ENCODE measurements at regions not wholly inside any gene's neighbourhood (a gene's known extent, or its start where the extent isn't known, plus 50 kb on each side); places are given as distances from the start of the nearest gene placed in this dataset.

GRCh38 chr12:77777274-77777673 is 53.4 kb upstream of the NAV3 start:
- no peak for DNase-seq

DNA sequence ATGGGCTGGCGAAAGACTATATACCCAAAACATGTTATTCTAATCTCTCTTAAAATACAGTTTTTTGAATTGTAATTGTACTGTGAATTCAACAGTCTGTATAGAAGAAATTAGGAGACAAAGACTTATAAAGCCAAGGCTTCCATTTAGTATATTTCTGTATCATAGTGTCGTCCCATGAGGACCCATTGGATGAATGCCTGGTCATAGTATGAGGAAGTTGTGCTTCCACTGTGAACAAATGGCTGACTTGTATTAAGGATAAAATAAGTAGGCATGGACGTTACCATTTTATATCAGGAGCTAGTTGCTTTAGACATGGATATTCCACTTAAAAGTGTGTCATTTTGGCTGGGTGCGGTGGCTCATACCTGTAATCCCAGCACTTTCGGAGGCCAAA is 55.9 kb upstream of the NAV3 start:
- DNase-seq: no peak

GRCh38 chr12:77772676-77773298 is 57.9 kb upstream of the NAV3 start:
- DNase-seq: no peak

DNA sequence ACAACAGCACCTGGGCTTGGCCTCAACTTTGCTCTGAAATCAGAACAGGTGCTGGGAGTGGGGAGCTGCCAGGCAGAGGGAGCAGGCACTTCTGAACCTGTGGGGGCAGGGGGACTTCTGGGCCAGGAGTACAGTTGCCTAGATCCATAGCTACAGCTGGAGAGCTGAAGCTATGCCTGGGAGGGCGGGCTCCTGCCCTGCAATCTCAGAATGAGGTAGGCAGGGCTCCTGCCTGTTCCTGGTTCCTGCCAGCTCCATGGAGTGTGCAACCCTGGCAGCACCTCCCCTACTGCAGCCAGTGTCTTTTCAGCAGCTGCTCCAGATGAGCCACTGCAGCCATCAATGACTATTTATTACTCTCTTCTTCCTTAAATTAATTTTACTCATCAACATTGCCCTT is 62.1 kb upstream of the NAV3 start:
- DNase-seq: no peak

GRCh38 chr12:77767756-77768343 is 62.8 kb upstream of the NAV3 start:
- no peak for DNase-seq

DNA sequence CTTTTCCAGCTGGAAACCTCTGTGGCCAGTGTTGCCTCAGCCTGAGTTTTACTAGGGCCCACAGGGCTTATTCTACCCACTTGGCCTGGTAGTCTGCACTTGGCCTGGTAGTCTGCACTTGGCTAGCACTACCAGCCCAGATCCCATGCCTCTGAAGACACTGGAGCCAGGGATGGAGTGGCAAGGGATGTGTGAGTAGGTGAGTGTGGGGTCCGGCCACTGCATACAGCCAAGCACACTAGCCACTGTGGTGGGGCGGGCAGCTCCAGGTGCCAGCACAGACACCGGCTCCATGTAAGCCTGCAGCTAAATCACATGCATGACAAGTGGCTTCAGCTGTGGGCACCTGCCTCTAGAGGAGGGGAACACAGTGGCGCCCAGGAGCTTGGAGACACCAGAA is 63.4 kb upstream of the NAV3 start:
- no peak for DNase-seq

- no peak for DNase-seq
Observed at GRCh38 chr12:77766224-77766623, 64.5 kb upstream of the NAV3 start.

DNA sequence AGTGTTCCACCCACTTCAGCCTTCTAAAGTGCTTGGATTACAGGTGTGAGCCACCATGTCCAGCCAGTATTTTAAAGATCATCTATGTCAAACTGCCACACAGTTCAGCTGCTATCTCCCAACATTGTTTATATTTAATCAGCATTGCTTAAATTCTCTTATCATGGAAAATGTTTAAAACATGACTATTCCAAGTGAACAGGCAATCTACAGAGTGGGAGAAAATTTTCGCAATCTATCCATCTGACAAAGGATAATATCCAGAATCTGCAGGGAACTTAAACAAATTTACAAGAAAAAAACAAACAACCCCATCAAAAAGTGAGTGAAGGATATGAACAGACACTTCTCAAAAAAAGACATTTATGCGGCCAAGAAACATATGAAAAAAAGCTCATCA is 69.4 kb upstream of the NAV3 start:
- DNase-seq: no peak

DNA sequence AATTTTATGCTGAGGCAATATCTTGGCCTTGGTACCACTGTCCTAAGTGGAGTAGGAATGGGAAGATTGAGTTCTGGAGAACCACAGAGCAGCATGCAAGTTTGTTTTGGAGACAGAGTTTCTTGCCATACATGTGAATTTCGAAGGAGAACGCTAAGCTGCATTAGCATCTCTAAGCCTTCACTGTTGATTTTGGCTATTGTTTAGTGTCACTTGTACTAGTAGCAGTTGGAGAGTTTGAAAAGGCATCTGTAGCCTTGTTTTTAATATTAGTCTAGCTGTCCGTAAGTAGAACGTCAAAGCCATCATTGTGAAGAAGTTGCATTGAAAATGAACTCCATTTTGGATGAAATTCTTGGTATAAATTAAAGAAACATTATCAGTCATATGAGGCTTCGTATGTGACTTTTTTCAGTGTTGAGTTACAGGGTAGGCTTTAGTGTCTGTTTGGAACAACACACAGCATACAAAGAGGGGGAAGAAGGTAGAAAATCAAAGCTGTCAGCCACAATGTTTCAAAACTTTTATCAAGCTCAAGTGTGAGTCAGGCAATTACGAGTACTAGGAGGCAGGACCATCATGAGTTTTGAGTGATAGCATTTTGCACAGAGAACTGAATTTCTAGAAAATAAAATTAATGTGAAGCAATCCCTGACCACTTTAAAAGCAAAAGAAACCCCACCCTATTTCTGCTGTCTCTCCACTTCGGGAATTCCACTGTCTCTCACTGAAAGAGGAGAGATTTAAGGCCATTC is 70.2 kb upstream of the NAV3 start:
- no peak for DNase-seq

DNA sequence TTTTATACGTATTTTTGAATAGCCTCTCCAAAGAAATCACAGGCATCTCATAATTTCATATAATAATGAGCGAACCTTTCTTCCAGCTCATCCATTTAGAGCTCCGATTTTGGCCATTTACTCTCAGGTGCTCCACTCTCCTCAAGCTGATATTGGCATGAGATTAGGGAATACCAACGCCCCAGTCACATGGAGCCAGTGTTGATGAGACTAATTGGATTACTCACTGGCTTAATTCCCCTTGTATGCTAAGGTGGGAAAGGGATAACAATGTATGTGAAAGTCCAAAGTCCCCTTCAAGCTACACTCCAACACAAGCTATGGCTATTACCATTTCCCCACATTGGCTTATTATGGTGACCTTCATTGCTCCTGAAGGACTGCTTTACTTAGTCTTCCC is 76.6 kb upstream of the NAV3 start:
- no peak for DNase-seq

- DNase-seq: peak; percentile 76 to 91
Observed at GRCh38 chr12:77751939-77752338, 78.8 kb upstream of the NAV3 start.

GRCh38 chr12:77746096-77746495 is 84.6 kb upstream of the NAV3 start:
- DNase-seq: peak; percentile 80 to 95

DNA sequence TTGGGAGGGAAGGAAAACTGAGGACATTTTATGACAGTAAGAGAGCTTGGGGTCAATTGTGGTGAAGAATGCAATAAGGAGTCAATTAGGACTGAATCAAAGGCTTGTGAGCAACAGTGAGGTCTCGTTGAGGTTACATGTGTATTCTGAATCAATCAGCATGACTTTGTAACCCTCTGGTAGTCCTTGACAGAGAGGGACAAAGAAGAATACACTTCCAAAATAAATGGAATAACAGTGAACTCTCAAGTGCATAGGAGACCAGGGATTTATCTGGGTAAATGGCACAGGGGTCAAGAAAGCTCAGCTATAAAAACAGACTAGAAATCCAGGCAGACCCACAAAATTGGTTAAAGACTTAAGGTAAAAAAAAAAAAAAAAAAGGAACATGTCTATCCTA is 85.1 kb upstream of the NAV3 start:
- DNase-seq: no peak

- peak in 1 of 2 experiments; percentile 16 for DNase-seq
Observed at GRCh38 chr12:77742631-77743030, 88.1 kb upstream of the NAV3 start.

GRCh38 chr12:77741974-77742517 is 88.6 kb upstream of the NAV3 start:
- no peak for DNase-seq

- DNase-seq: no peak
Observed at GRCh38 chr12:77736219-77736965, 94.3 kb upstream of the NAV3 start.

DNA sequence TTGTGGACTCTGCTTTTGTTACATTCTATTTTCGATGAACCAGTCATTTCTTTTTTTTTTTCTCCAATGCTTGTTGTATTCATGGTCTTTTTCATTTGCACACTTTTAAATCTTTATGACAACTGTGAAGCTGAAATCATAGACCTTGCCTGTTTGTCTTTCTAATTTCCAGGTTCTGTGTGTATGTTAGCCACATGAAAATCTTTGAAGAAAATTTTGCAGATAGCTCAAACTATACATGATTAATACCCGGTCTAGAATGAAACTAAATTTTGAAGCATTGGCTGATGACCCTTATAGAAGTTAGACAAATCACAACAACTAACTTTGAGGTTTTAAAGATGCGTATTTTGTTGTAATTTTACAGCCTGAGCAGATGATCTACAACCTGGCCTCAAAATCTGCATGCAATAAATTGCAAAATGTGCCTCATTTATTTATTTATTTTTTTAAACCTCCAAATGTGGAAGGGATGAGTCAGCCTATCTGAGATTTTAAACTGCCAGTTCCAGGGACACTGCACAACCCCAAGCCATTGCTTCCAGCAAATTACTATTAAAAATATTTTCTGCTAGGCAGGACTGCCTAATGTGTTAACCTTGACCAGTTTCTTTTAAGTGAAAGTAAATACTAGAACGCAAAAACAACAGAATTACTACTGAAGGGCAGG is 96.3 kb upstream of the NAV3 start:
- DNase-seq: no peak

GRCh38 chr12:77728018-77728417 is 102.7 kb upstream of the NAV3 start:
- no peak for DNase-seq

- no peak for DNase-seq
Observed at GRCh38 chr12:77727442-77728001, 103.2 kb upstream of the NAV3 start.

GRCh38 chr12:77725611-77726010 is 105.1 kb upstream of the NAV3 start:
- DNase-seq: no peak

GRCh38 chr12:77724367-77724957 is 106.2 kb upstream of the NAV3 start:
- peak; percentile 39 to 54 for DNase-seq

DNA sequence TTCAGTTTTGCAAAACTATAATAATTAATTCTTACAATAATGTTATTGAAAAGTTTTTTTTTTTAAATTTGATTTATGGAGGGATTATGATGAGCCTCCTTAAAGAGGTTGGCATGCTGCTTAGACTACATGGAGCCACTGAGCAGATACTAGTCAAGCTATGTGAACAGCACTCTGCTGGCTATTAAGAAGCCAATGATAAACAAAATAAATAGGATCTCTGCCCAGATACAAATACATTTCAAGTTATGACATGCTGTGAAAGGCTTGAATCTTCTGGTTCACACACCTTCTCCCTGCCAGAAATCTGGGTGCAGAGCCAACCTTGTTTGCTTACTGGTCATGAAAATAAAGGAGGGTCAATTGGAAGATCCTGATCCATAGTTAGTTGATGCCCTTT is 107.4 kb upstream of the NAV3 start:
- DNase-seq: no peak

All from NCI-H2081 (cell line).